BE2C (cell line): ENCODE measurements at regions not wholly inside any gene's neighbourhood (a gene's known extent, or its start where the extent isn't known, plus 50 kb on each side); places are given as distances from the start of the nearest gene placed in this dataset.

ENCODE experiments used
- DNase-seq: peaks from one replicate; pipeline ENCODE4 v3.0.0-alpha.2; 2020
- H3K27me3 ChIP-seq: fragments of 250-450 bp; sonication (Bioruptor Pico); 2 replicates; pipeline ENCODE4 v1.5.1; 2020; ENCODE audit warnings: mild to moderate bottlenecking
- H3K36me3 ChIP-seq: fragments of 250-450 bp; sonication (Bioruptor Pico); 2 replicates; pipeline ENCODE4 v1.5.1; 2020; ENCODE audit warnings: mild to moderate bottlenecking
- H3K4me1 ChIP-seq: fragments of 250-450 bp; sonication (Bioruptor Pico); 2 replicates; pipeline ENCODE4 v1.5.1; 2020
- H3K4me3 ChIP-seq: 2 replicates; pipeline ENCODE4 v1.5.1; 2011; ENCODE audit warnings: low read depth, low read length
- H3K9me3 ChIP-seq: fragments of 250-450 bp; sonication (Bioruptor Pico); 2 replicates; pipeline ENCODE4 v1.5.1; 2020
- CTCF ChIP-seq: IDR thresholded peaks from 2 replicates; pipeline ENCODE4 v1.5.1; 2012; ENCODE audit warnings: mild to moderate bottlenecking, low read depth, low read length

DNA sequence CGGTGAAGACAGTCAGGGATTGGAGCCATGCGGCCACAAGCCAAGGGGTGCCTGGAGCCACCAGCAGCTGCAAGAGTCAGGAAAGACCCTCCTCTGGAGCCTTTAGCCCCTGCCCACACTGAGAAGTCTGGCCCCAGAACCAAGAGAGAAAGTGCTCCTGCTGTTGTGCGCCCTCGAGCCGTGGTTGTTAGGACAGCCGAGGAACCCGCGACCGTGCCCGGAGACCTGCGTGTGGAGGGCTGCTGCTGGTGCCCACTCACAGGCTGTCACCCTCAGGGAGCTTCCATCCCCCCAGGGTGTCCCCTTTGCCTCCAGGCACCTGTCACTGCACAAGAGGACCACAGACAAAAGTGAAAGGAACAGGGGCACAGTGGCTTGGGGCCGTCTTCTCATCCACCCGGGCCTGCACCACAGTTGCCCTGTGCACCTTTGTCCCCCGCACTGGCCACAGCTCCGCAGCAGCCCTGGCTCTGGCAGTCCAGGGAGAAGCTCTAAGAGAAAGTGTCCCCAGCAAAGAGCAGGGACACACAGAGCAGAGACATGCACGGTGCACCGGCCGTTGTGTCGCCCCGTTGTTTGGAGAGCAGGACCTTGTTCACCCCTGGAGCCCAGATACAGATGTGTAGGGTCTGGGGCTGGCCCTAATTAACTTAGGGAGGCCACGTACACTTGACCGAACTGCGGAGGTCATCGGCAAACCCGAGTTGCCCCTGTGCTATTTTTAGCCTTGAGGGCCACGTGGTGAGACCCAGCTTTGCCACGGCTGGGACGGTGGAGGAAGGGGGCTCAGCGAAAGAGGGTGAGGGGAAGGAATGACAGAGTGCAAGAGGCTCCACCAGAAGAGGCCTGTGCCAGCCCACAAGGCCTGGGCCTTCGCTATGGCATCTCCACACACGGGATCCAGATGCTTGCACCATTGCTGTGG, 329.2 kb downstream of the C16orf95 start:
- Histone ChIP-seq H3K36me3 (no peaks in the 10 kb centered on the region), H3K4me1 (no peaks in the 10 kb centered on the region), H3K9me3 (no peaks in the 10 kb centered on the region; the same call in 1 of the 2 replicates), H3K4me3 (no peak overlapping the region), H3K27me3 (no peaks in the 10 kb centered on the region)
- no peak for TF ChIP-seq CTCF
- DNase-seq, result no peak

GRCh38 chr16:86988920-86989696, 328.1 kb downstream of the C16orf95 start:
- no peaks in the 10 kb centered on the region; the same call in 1 of the 2 replicates for H3K9me3 ChIP-seq
- TF ChIP-seq CTCF, result no peak
- H3K36me3 ChIP-seq, result no peaks in the 10 kb centered on the region
- H3K4me1 ChIP-seq, result no peaks in the 10 kb centered on the region
- DNase-seq, result no peak
- H3K27me3 ChIP-seq, result no peaks in the 10 kb centered on the region; the same call in 1 of the 2 replicates
- H3K4me3 ChIP-seq, result no peak overlapping the region

- H3K27me3 ChIP-seq, result peaks cover 4% of the 10 kb centered on the region
- H3K4me1 ChIP-seq, result no peaks in the 10 kb centered on the region
- no peak overlapping the region for H3K4me3 ChIP-seq
- no peaks in the 10 kb centered on the region for H3K36me3 ChIP-seq
- DNase-seq, result no peak
- no peaks in the 10 kb centered on the region; the same call in 1 of the 2 replicates for H3K9me3 ChIP-seq
- TF ChIP-seq CTCF, result no peak
Measured at GRCh38 chr16:86990451-86990850, 326.7 kb downstream of the C16orf95 start.

GRCh38 chr16:86991679-86992078, 325.5 kb downstream of the C16orf95 start:
- Histone ChIP-seq H3K36me3 (no peaks in the 10 kb centered on the region), H3K4me3 (no peak overlapping the region), H3K4me1 (no peaks in the 10 kb centered on the region), H3K27me3 (peaks cover 4% of the 10 kb centered on the region), H3K9me3 (no peaks in the 10 kb centered on the region; the same call in 1 of the 2 replicates)
- no peak for TF ChIP-seq CTCF
- DNase-seq, result no peak

- Histone ChIP-seq H3K4me3 (no peak overlapping the region), H3K36me3 (no peaks in the 10 kb centered on the region), H3K27me3 (peaks cover 4% of the 10 kb centered on the region), H3K4me1 (no peaks in the 10 kb centered on the region), H3K9me3 (no peaks in the 10 kb centered on the region; the same call in 1 of the 2 replicates)
- TF ChIP-seq CTCF, result no peak
- no peak for DNase-seq
Measured at GRCh38 chr16:86992587-86992986, 324.6 kb downstream of the C16orf95 start.
